Embryonic facial prominence (tissue), 1 donor: ENCODE measurements at regions not wholly inside any gene's neighbourhood (a gene's known extent, or its start where the extent isn't known, plus 50 kb on each side); places are given as distances from the start of the nearest gene placed in this dataset.
"Not testable (repeated sequence)": the region's sequence is repeated elsewhere in the genome, so short reads cannot be mapped to it uniquely, and the experiment has no call there.

ENCODE experiments used
- DNase-seq: peaks from one replicate; pipeline ENCODE4 v3.0.0-alpha.2; 2016; ENCODE audit errors: extremely low spot score

DNA sequence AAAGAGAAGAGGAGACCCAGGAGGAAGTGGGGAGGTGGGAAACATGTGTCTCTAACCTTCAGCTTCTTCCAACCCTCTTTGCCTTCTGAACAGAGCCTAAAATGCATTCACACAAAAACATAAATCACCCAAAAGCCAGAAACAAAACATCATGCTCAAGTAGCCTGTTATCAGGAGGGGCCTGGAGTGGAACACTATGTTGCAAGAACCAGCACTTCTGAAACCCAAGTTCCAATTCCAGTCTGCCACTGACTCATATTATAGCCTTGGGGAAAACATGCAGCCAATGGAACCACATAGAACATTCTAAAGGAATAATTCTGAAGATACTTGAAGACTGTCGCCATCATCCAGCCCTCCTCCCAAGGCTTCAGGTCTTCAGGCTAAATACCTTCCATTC is 169.8 kb upstream of the PLXNC1 start:
- DNase-seq: no peak

DNA sequence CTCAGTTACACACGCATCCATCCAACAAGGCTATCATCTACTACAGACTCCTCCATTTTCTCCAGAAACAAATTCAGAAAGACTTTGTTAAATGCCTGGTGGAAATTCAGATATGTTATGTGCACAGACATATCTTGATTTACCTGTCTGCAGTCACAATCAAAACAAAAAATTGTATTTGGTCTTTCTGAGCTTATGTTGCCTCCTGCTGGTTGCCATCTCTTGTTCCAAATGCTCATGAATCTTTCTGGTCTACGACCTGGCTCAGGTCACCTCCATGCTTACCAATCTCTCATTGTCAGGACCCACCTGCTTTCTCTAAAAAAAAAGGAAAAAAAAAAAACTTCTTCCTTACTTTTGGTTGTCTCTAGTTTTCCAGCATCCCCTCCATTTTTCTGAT is 169.2 kb upstream of the PLXNC1 start:
- DNase-seq: no peak

DNA sequence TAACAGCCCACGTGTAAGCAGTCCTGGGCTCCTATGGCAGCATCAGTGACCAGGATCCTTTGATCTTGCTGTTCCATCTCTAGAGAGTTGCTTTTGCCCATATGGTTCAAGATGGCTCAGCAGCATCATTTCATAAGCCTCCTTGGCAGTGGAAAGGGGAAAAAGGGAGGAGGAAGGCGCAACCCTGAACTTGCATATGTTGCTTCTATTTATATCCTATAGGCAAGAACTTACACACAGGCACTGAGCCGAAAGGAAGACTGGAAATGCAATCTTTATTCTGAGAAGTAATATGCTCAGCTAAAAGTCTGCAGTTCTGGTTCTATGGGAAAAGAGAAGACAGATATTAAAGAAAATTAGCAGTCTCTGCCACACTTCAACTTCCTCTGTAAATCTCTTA is 167.7 kb upstream of the PLXNC1 start:
- no peak for DNase-seq

GRCh38 chr12:93981411-93981810 is 167.0 kb upstream of the PLXNC1 start:
- DNase-seq: no peak

DNA sequence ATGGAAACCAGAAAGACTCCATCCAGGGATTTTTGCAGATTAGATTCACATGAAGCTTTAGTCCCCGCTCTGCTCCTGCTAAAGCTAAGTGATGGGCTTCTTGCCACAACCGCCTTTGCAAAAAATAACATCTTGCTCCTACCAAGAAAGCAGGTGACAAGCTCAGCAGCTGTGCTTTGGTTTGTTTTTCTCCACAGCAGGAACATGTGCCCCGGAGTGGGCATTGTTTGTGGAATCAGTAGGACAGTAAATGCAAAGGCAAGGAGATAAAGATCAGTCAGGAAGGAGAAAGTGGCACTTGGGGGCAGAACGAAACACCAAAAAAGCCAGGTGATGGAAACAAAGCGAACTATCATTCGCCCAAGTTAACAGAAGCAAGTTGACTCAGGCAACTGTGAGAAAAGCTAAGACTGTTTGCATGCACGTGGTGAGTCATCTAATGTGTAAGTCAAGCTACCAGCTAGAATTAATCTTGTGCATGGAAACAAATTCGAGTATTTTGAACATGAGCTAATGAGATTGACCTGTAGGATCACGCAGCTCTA is 165.5 kb upstream of the PLXNC1 start:
- no peak for DNase-seq

- DNase-seq: no peak
These were observed 164.4 kb upstream of the PLXNC1 start for GRCh38 chr12:93984005-93984404.

- DNase-seq: no peak
These were observed 158.4 kb upstream of the PLXNC1 start for GRCh38 chr12:93989949-93990348.

- peak; percentile 40 for DNase-seq
These were observed 157.3 kb upstream of the PLXNC1 start for GRCh38 chr12:93990832-93991803.

DNA sequence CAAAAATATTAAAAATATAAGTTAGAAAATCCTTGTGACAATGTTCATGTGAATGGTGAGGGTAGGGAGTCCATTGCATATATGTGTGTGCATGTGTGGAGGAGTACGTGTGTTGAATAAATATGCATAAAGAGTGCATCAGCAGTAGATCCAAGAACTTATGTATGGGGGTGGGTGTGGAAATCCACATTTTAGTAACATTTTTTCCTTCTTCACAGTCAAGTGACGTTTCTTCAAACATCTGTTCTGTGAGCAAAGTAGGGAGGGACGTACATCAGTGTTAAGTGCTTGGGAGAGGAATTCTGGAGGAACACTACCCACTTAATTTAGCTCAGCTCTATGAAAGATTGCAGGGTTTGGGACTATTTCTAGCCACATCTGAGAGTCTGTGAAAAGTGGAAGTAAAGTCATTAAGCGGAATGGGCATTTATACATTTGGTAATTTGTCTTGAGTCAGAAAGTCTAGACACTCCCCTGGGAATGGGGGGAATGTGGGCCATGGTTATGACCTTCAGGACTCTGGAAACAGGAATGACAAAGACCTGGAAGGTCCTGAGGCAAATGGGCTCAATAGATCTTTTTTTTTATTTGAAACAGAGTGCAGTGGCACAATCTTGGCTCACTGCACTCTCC is 156.4 kb upstream of the PLXNC1 start:
- no peak for DNase-seq

- no peak for DNase-seq
These were observed 153.7 kb upstream of the PLXNC1 start for GRCh38 chr12:93994721-93995120.

DNA sequence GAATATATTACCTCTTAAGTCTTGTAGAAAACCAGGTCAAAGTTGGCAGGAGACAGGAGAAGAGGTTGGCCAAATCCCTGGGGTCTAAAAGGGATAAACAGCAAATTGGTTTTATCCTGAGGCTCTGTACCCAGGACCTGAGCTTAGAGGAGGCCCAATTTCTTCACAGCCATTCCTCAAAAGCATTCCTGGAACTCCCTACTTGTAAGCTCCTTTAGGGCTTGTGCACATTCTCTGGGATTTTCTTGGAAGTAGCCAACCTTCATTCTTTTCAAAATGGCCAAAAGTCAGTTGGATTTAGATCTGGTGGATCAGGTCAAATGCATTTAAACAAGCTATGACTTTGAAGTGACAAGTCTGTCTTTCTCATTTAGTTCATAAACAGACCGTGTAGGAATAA is 152.1 kb upstream of the PLXNC1 start:
- DNase-seq: no peak

- no peak for DNase-seq
These were observed 146.7 kb upstream of the PLXNC1 start for GRCh38 chr12:94001691-94002090.

GRCh38 chr12:94002925-94003324 is 145.5 kb upstream of the PLXNC1 start:
- DNase-seq: not testable (repeated sequence)

- not testable (repeated sequence) for DNase-seq
These were observed 140.5 kb upstream of the PLXNC1 start for GRCh38 chr12:94007833-94008232.

- DNase-seq: no peak
These were observed 138.1 kb upstream of the PLXNC1 start for GRCh38 chr12:94010307-94010706.

GRCh38 chr12:94012071-94012470 is 136.3 kb upstream of the PLXNC1 start:
- peak; percentile 49 for DNase-seq

GRCh38 chr12:94012590-94012989 is 135.8 kb upstream of the PLXNC1 start:
- no peak for DNase-seq

DNA sequence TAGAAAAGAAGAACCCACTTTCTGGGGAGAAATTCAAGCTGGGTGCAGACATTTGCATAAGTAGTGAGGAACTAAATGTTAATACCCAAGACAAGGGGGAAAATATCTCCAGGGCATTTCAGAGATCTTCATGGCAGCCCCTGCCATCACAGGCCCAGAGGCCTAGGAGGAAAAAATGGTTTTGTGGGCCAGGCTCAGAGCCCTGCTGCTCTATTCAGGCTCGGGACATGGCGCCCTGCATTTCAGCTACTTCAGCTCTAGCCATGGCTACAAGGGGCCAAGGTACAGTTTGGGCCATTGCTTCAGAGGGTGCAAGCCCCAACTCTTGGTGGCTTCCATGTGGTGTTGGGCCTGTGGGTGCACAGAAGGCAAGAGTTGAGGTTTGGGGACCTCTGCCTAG is 131.1 kb upstream of the PLXNC1 start:
- not testable (repeated sequence) for DNase-seq

- DNase-seq: no peak
These were observed 128.0 kb upstream of the PLXNC1 start for GRCh38 chr12:94020335-94020734.

DNA sequence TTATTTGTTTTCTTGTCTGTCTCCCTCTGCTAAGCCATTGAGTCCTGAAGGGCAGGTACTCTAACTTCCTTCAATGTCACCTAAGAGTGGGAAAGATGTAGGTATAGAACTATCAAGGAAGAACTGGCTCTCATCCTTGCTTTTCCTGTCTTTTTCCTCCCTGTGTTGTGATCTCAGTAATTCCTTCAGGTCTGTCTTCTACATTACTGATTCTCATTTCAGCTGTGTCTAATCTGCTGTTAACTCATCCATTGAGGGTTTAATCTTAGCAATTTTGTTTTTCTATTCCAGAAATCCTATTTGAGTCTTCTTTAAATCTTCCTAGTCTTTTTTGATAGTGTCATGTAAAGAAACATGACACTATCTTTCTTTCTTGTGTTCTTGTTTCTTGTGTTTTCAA is 124.5 kb upstream of the PLXNC1 start:
- no peak for DNase-seq

DNA sequence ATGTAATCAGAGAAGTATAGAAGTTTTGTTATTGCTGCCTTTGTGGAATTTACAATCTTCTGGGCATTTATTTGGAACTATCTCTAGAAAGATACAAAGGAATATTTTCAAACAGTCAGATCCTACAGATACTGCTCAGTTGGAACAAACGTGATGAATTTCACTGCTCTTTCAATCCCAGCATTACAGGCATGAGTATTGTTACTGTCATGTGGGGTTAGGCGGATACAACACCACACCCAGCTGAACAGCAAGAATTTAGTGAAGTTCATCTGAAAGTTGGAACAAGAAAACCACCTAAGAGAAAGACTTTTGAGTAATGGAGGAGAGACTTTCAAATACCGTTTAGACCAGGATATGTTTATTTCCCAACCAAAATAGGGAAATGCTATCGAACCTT is 123.3 kb upstream of the PLXNC1 start:
- DNase-seq: no peak

GRCh38 chr12:94025756-94026155 is 122.6 kb upstream of the PLXNC1 start:
- no peak for DNase-seq

DNA sequence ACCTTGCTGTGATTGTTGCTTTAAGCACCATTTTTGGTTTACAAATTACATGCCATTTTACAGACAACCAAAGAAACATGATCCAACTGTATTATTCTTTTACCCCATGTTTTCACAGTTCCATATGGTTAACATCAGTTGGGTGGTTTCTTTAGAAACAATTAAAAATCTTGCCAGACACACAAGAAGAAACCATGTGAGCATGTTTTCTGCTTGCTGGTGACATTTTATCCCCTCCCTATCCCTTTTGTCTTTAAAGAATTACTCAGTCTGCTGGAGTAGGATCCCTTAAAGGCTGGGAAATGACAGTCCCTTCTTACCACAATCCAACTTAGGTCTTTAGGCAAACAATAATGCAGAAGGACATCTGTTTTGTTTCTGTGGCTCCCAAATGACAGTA is 121.8 kb upstream of the PLXNC1 start:
- no peak for DNase-seq
